ENCODE measurements at regions not wholly inside any gene's neighbourhood (a gene's known extent, or its start where the extent isn't known, plus 50 kb on each side); places are given as distances from the start of the nearest gene placed in this dataset.

GRCh38 chr14:89056394-89056793 lies 231.9 kb downstream of the TTC8 start:
- Histone ChIP-seq H3K23ac (ENCODE audit: insufficient read length) (no peak overlapping the region), H3K56ac (replicated peaks; ENCODE audit: insufficient read length, low read depth, low read length) (no peak overlapping the region), H4K5ac (ENCODE audit: insufficient read length, low read depth, low read length) (no peak overlapping the region), H2AFZ (ENCODE audit: low read length) (no peak overlapping the region), H3K9ac (replicated peaks in 1 of 4; ENCODE audit: extremely low read depth in 1 of 4, low read depth in 3 of 4, low read length in 3 of 4) (no peak overlapping the region), H4K20me1 (replicated peaks in 1 of 2; ENCODE audit: control insufficient read depth in 1 of 2, insufficient read depth in 2 of 2, low read length in 2 of 2) (no peaks in the 10 kb centered on the region), H2BK12ac (ENCODE audit: low read depth, low read length) (no peak overlapping the region), H2BK15ac (ENCODE audit: low read length) (no peak overlapping the region), H3K36me3 (ENCODE audit: control insufficient read depth in 2 of 4, insufficient read depth in 4 of 4, low read length in 3 of 4) (no peaks in the 10 kb centered on the region), H3K79me1 (ENCODE audit: low read depth, low read length) (no peaks in the 10 kb centered on the region), H3K18ac (ENCODE audit: extremely low read depth, low read length) (no peak overlapping the region), H3K4me1 (replicated peaks in 1 of 4; ENCODE audit: control insufficient read depth in 3 of 4, insufficient read depth in 4 of 4, low read length in 3 of 4) (no peaks in the 10 kb centered on the region), H3K14ac (ENCODE audit: insufficient read length) (no peak overlapping the region), H2BK5ac (ENCODE audit: low read depth, low read length) (no peak overlapping the region), H3K27me3 (replicated peaks in 1 of 4; ENCODE audit: control insufficient read depth in 3 of 4, extremely low read depth in 1 of 4, insufficient read depth in 3 of 4, low read length in 3 of 4) (no peaks in the 10 kb centered on the region), H2AK5ac (ENCODE audit: low read depth, low read length) (no peak overlapping the region), H3K4me2 (ENCODE audit: insufficient read depth in 1 of 2, low read depth in 2 of 2, low read length in 2 of 2) (no peak overlapping the region), H3K27ac (ENCODE audit: low read depth, low read length) (no peak overlapping the region), H2BK120ac (replicated peaks; ENCODE audit: low read depth, low read length) (no peak overlapping the region), H3K23me2 (ENCODE audit: low read depth, low read length) (no peaks in the 10 kb centered on the region; the same call in 1 of the 2 replicates), H3K4ac (replicated peaks; ENCODE audit: insufficient read length, low read depth, low read length) (no peak overlapping the region), H3K4me3 (ENCODE audit: extremely low read depth in 1 of 4, insufficient read depth in 2 of 4, low read depth in 3 of 4, low read length in 4 of 4) (no peak overlapping the region), H4K8ac (ENCODE audit: extremely low read depth, insufficient read depth, low read length) (no peak overlapping the region), H2BK20ac (ENCODE audit: low read length) (no peak overlapping the region), H3K79me2 (ENCODE audit: control insufficient read depth in 1 of 2, insufficient read depth in 2 of 2, low read length in 2 of 2) (no peaks in the 10 kb centered on the region), H4K91ac (replicated peaks; ENCODE audit: insufficient read length, low read length) (peak overlapping the region; percentile 8), H3K9me3 (ENCODE audit: insufficient read depth in 2 of 2, low read depth in 1 of 2, low read length in 1 of 2) (peaks cover 0 to 4% of the 10 kb centered on the region in 2 experiments; a peak in 1 of 4 replicates)
- FAIRE-seq (no peak), DNase-seq (ENCODE audit: low read depth in 1 of 2, low spot score in 2 of 2) (no peak)
- ChIA-PET CTCF (ENCODE audit: partially characterized antibody) (interaction anchor here (0.6 to 1.7 kb wide), 4 partner anchors 10 to 860 kb away, joined by 3 to 5 read pairs (median 4); no protein-coding TSS in a partner anchor), POLR2A (ENCODE audit: partially characterized antibody) (no interaction called here)
- 93% methylated on average over 4 of the region's 4 CpGs; no CpG with 5 or more reads in 1 of the 2 experiments for WGBS, 2 experiments (ENCODE audit: extremely low coverage in 1 of 2, insufficient coverage in 1 of 2, insufficient read length in 1 of 2, insufficient replicate concordance in 2 of 2, low coverage in 1 of 2, low lambda C conversion rate in 2 of 2, missing lambda C conversion rate in 1 of 2)
- no peak for TF ChIP-seq MAFK (IDR thresholded peaks at IDR 0.05; ENCODE audit: low read depth, low read length)
- TF ChIP-seq BRCA1 (IDR thresholded peaks at IDR 0.05; ENCODE audit: low read depth, low read length), result no peak
- TF ChIP-seq GABPA (IDR thresholded peaks at IDR 0.05; ENCODE audit: borderline replicate concordance, insufficient read depth, low read length), result no peak
- no peak for TF ChIP-seq RBBP5 (IDR thresholded peaks at IDR 0.05; ENCODE audit: borderline replicate concordance, low read depth, low read length)
- TF ChIP-seq ATF2 (IDR thresholded peaks at IDR 0.05; ENCODE audit: low read length), result no peak

Data from H1 (cell line).